ENCODE measurements at regions not wholly inside any gene's neighbourhood (a gene's known extent, or its start where the extent isn't known, plus 50 kb on each side); places are given as distances from the start of the nearest gene placed in this dataset.

DNA sequence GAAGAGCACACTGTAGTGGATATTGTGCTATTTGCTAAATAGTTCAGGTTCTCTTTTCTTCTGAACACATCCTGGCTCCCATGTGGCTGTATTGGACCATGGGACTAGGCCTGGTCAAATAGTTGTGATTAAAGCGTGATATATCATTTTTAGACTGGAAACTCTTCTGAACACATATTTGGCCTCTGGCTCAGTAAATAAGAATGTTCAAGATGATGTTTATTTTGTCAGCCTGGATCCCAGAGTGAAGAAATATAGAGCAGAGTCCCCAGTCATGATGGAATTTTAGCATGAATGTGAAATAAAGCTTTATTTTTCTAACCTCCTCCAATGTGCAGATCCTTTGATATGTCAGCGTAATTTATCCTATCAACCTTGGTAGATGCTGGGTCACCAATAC lies 542.6 kb downstream of the ADGRL2 start:
- no peak for TF ChIP-seq POLR2A (IDR thresholded peaks at IDR 0.05)
- TF ChIP-seq, protein P1, sequence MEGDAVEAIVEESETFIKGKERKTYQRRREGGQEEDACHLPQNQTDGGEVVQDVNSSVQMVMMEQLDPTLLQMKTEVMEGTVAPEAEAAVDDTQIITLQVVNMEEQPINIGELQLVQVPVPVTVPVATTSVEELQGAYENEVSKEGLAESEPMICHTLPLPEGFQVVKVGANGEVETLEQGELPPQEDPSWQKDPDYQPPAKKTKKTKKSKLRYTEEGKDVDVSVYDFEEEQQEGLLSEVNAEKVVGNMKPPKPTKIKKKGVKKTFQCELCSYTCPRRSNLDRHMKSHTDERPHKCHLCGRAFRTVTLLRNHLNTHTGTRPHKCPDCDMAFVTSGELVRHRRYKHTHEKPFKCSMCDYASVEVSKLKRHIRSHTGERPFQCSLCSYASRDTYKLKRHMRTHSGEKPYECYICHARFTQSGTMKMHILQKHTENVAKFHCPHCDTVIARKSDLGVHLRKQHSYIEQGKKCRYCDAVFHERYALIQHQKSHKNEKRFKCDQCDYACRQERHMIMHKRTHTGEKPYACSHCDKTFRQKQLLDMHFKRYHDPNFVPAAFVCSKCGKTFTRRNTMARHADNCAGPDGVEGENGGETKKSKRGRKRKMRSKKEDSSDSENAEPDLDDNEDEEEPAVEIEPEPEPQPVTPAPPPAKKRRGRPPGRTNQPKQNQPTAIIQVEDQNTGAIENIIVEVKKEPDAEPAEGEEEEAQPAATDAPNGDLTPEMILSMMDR (IDR thresholded peaks at IDR 0.05): no peak

Data from right lobe of liver (tissue), 4 donors.